ENCODE measurements at regions not wholly inside any gene's neighbourhood (a gene's known extent, or its start where the extent isn't known, plus 50 kb on each side); places are given as distances from the start of the nearest gene placed in this dataset.

DNA sequence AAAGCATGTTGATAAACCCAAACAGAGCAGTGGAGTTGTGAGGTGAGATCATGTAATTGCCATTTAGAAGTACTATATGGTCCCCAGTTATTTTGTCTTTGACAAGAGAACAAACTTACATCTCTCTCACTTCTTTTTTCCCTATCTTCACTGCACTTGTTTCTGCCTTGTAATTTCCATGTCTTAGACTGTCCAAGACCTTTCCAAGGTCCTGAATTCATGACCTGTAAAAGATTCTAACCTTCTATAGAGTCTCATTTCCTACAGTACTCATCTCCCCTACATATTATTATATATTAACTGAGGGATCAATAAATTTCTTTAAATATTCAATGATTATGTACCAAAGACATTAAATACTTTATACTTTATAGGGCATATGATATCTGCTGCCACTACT is 295.3 kb upstream of the KIF2B start:
- TF ChIP-seq CTCF (conservative IDR thresholded peaks at IDR 0.05; ENCODE audit: low read depth, low read length), result no peak
- no peak for TF ChIP-seq POLR2A (IDR thresholded peaks at IDR 0.05; ENCODE audit: low read depth, low read length)
- no peak for TF ChIP-seq MAZ (IDR thresholded peaks at IDR 0.05; ENCODE audit: borderline replicate concordance, low read depth, low read length)
- TF ChIP-seq SMC3 (IDR thresholded peaks at IDR 0.05; ENCODE audit: low read depth, low read length), result no peak
- no peak for TF ChIP-seq RFX5 (IDR thresholded peaks at IDR 0.05; ENCODE audit: low read depth, low read length)
- TF ChIP-seq RAD21 (IDR thresholded peaks at IDR 0.05; ENCODE audit: low read length), result no peak

Measured in IMR-90 (cell line).